DND-41 (cell line): ENCODE measurements at regions not wholly inside any gene's neighbourhood (a gene's known extent, or its start where the extent isn't known, plus 50 kb on each side); places are given as distances from the start of the nearest gene placed in this dataset.

Experiments used
- ATAC-seq: fragments of 200-7000 bp; cut with Tn5 transposase; 3 replicates; pipeline ENCODE4 v1.9.1; 2021; ENCODE audit warnings: low read depth; ENCODE audit not compliant: insufficient read depth
- DNase-seq: peaks from one replicate; pipeline ENCODE4 v3.0.0-alpha.2; 2020
- H2AFZ ChIP-seq: 2 replicates; pipeline ENCODE4 v1.6.0; 2012; ENCODE audit warnings: low read depth, low read length
- H3K27ac ChIP-seq: 2 replicates; pipeline ENCODE4 v1.5.1; 2012; ENCODE audit warnings: low read length, inconsistent platforms
- H3K27me3 ChIP-seq: fragments of 200-600 bp; sonication (generic); 2 replicates; pipeline ENCODE4 v1.6.0; 2012; ENCODE audit warnings: low read length, mild to moderate bottlenecking, inconsistent platforms; ENCODE audit not compliant: insufficient read depth, poor library complexity
- H3K36me3 ChIP-seq: 2 replicates; pipeline ENCODE4 v1.5.1; 2012; ENCODE audit warnings: low read length, inconsistent platforms; ENCODE audit not compliant: insufficient read depth
- H3K4me1 ChIP-seq: 2 replicates; pipeline ENCODE4 v1.5.1; 2012; ENCODE audit warnings: mild to moderate bottlenecking, low read length; ENCODE audit not compliant: insufficient read depth
- H3K4me2 ChIP-seq: 2 replicates; pipeline ENCODE4 v1.6.0; 2012; ENCODE audit warnings: mild to moderate bottlenecking, moderate library complexity, low read length, inconsistent platforms; ENCODE audit not compliant: insufficient read depth
- H3K4me3 ChIP-seq, 2 experiments: fragments of 200-600 bp in 1 of 2; shearing (Covaris generic) in 1 of 2; 2 replicates each; pipeline ENCODE4 v1.5.1; 2012 to 2016; ENCODE audit warnings: inconsistent platforms in 2 of 2, low read length in 2 of 2, mild to moderate bottlenecking in 2 of 2, low read depth in 1 of 2, moderate library complexity in 1 of 2
- H3K79me2 ChIP-seq: 2 replicates; pipeline ENCODE4 v1.6.0; 2012; ENCODE audit warnings: low read length, inconsistent platforms; ENCODE audit not compliant: insufficient read depth
- H3K9ac ChIP-seq: 2 replicates; pipeline ENCODE4 v1.6.0; 2012; ENCODE audit warnings: low read depth, mild to moderate bottlenecking, inconsistent platforms, low read length, moderate library complexity
- H3K9me3 ChIP-seq: 2 replicates; pipeline ENCODE4 v1.5.1; 2012; ENCODE audit warnings: low read length, moderate library complexity, mild to moderate bottlenecking, inconsistent platforms; ENCODE audit not compliant: insufficient read depth, severe bottlenecking
- H4K20me1 ChIP-seq: 2 replicates; pipeline ENCODE4 v1.6.0; 2012; ENCODE audit warnings: low read length; ENCODE audit not compliant: insufficient read depth
- EZH2 ChIP-seq: IDR thresholded peaks from 3 replicates; pipeline ENCODE4 v1.6.1; 2012; ENCODE audit warnings: borderline replicate concordance, low read depth, mild to moderate bottlenecking, moderate library complexity, low read length, inconsistent platforms; ENCODE audit not compliant: severe bottlenecking
- TF ChIP-seq, protein P1 (sequence below): IDR thresholded peaks from 2 replicates; pipeline ENCODE4 v1.5.1; 2012; ENCODE audit warnings: borderline replicate concordance, low read length, moderate library complexity, mild to moderate bottlenecking; ENCODE audit not compliant: poor library complexity, severe bottlenecking; ENCODE audit errors: extremely low read depth

DNA sequence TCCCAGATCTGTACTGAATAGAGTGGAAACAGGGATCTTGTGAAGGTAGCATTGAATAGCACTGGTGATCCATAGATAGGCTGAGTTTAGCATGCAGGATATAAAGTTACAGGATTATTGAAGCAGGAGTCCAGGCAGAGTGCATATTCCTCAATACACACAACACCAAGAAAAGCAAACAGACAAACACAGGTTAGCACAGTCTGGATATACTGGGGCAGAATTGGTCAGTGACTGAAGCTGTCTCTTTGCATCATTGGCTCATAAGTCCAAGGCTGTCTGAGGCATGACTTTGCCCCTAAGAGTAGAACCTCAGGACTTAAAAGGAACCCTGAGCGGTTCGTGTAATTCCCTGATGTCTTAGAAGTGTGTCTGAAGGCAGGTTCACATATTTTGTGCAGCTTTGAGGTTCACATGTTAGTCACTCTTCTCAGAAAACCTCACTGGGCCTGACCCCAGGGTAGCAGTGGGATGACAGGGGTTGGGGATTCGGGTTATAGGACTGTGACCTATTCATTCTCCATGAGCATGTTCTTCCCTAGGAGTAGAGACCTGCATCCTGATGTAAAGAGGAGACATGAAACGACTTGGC, 134.6 kb downstream of the AASDH start:
- H3K27ac ChIP-seq, result no peak overlapping the region
- no peaks in the 10 kb centered on the region for H4K20me1 ChIP-seq
- H3K4me3 ChIP-seq, result no peak overlapping the region
- H3K36me3 ChIP-seq, result no peaks in the 10 kb centered on the region
- no peaks in the 10 kb centered on the region for H3K4me1 ChIP-seq
- TF ChIP-seq, protein P1, sequence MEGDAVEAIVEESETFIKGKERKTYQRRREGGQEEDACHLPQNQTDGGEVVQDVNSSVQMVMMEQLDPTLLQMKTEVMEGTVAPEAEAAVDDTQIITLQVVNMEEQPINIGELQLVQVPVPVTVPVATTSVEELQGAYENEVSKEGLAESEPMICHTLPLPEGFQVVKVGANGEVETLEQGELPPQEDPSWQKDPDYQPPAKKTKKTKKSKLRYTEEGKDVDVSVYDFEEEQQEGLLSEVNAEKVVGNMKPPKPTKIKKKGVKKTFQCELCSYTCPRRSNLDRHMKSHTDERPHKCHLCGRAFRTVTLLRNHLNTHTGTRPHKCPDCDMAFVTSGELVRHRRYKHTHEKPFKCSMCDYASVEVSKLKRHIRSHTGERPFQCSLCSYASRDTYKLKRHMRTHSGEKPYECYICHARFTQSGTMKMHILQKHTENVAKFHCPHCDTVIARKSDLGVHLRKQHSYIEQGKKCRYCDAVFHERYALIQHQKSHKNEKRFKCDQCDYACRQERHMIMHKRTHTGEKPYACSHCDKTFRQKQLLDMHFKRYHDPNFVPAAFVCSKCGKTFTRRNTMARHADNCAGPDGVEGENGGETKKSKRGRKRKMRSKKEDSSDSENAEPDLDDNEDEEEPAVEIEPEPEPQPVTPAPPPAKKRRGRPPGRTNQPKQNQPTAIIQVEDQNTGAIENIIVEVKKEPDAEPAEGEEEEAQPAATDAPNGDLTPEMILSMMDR, result no peak
- TF ChIP-seq EZH2, result no peak
- ATAC-seq (no peak), DNase-seq (no peak)
- peaks cover 4% of the 10 kb centered on the region for H3K9me3 ChIP-seq
- no peak overlapping the region for H3K9ac ChIP-seq
- H3K79me2 ChIP-seq, result no peaks in the 10 kb centered on the region
- H3K4me2 ChIP-seq, result no peak overlapping the region
- H3K27me3 ChIP-seq, result peaks cover 4% of the 10 kb centered on the region
- H2AFZ ChIP-seq, result no peak overlapping the region

DNA sequence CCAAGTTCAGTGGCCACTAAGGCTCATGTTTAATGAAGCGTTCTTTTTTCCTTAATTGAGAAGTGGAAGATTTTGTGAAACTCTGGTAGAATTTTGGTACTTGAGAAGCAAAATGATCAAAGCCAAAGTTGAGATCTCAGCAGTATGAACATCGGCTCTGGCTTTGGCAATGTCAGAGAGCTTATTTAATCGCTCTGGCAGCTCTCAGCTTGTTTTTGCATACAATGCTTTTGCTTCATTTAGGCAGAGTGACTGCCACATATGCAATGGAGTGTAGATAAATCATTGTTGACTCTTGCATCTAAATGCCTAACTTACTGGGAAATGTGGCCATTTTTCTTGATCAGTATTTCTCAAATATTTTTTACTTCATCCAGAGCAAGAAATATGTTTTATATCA, 135.7 kb downstream of the AASDH start:
- ATAC-seq (no peak), DNase-seq (no peak)
- H3K9ac ChIP-seq, result no peak overlapping the region
- H3K4me2 ChIP-seq, result no peak overlapping the region
- no peaks in the 10 kb centered on the region for H3K4me1 ChIP-seq
- H3K4me3 ChIP-seq, result no peak overlapping the region
- H3K27me3 ChIP-seq, result peaks cover 4% of the 10 kb centered on the region
- H4K20me1 ChIP-seq, result no peaks in the 10 kb centered on the region
- H3K27ac ChIP-seq, result no peak overlapping the region
- peaks cover 2% of the 10 kb centered on the region for H3K9me3 ChIP-seq
- TF ChIP-seq, protein P1, result no peak
- no peak for TF ChIP-seq EZH2
- no peaks in the 10 kb centered on the region for H3K36me3 ChIP-seq
- H2AFZ ChIP-seq, result no peak overlapping the region
- H3K79me2 ChIP-seq, result no peaks in the 10 kb centered on the region

DNA sequence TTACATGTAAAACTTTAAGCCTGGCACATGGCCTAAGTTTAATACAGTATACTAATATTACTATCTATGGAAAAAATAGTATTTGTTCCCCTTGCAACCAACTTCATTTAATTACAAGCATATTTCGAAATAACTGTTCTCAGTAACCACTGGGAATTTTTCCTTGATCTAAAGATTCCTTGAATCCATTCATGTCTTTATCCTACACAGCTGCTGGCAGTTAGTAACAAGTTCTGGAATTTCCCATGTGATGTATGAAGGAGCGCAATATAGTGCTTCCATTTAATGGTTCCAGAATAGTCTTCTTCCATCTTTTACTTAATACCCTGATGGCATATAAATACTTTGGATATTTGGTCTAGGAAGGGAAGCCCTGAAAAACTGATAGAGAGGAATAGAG, 136.5 kb downstream of the AASDH start:
- no peaks in the 10 kb centered on the region for H4K20me1 ChIP-seq
- H3K36me3 ChIP-seq, result no peaks in the 10 kb centered on the region
- H3K4me1 ChIP-seq, result no peaks in the 10 kb centered on the region
- no peak overlapping the region for H3K4me3 ChIP-seq
- ATAC-seq (no peak), DNase-seq (no peak)
- H3K27ac ChIP-seq, result no peak overlapping the region
- no peak overlapping the region for H3K9ac ChIP-seq
- no peak overlapping the region for H2AFZ ChIP-seq
- TF ChIP-seq, protein P1, result no peak
- no peak for TF ChIP-seq EZH2
- no peaks in the 10 kb centered on the region for H3K9me3 ChIP-seq
- H3K79me2 ChIP-seq, result no peaks in the 10 kb centered on the region
- peaks cover 4% of the 10 kb centered on the region for H3K27me3 ChIP-seq
- no peak overlapping the region for H3K4me2 ChIP-seq
